ENCODE measurements at regions not wholly inside any gene's neighbourhood (a gene's known extent, or its start where the extent isn't known, plus 50 kb on each side); places are given as distances from the start of the nearest gene placed in this dataset.

- TF ChIP-seq CTCF (conservative IDR thresholded peaks at IDR 0.05) = no peak
- TF ChIP-seq EZH2 (IDR thresholded peaks at IDR 0.05; ENCODE audit: low read depth) = no peak
Measured at GRCh38 chr3:145906301-145906700, 254.7 kb downstream of the PLOD2 start.

Data from PC-9 (cell line).